Liver (tissue), 2 donors: ENCODE measurements at regions not wholly inside any gene's neighbourhood (a gene's known extent, or its start where the extent isn't known, plus 50 kb on each side); places are given as distances from the start of the nearest gene placed in this dataset.

Experiments
- EGR1 ChIP-seq, 2 donors: IDR thresholded peaks; 2 replicates each; pipeline ENCODE4 v1.6.1; 2016 to 2018; ENCODE audit warnings: antibody characterized with exemption in 2 of 2, low read depth in 2 of 2
- REST ChIP-seq: IDR thresholded peaks from 2 replicates; pipeline ENCODE4 v1.6.1; 2016; ENCODE audit warnings: antibody characterized with exemption, mild to moderate bottlenecking
- donor health status: healthy.

DNA sequence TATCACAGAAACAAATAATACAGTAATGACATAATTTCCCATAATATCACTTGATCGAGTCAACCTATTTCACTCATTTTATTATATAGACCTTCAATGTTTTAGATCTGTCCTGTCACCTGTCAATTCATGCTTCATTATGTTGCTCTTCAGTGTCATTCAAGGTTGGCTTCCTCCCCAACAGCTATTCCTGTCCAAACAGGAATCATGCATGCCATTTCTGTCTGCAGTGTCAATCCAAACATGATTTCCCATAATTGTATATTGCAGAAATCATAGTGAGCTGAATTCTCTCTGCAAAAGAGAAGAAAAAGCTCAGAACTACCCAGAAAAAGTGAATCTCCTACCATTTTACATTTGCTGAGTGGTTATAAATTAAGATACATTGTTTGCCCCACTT is 628.6 kb downstream of the NR4A2 start:
- no peak for TF ChIP-seq REST
- TF ChIP-seq EGR1 (IDR thresholded peaks at IDR 0.05; ENCODE audit: low read depth in 2 of 2), result no peak
